GM12878 (cell line): ENCODE measurements at regions not wholly inside any gene's neighbourhood (a gene's known extent, or its start where the extent isn't known, plus 50 kb on each side); places are given as distances from the start of the nearest gene placed in this dataset.

Experiments
- CEBPB ChIP-seq, 2 experiments: fragments of 150-350 bp in 1 of 2; IDR thresholded peaks; 2 replicates each; pipeline ENCODE4 v1.6.1; 2012 to 2014; ENCODE audit warnings: low read depth in 2 of 2, low read length in 2 of 2, borderline replicate concordance in 1 of 2, inconsistent platforms in 1 of 2
- CTCF ChIP-seq, 3 experiments: IDR thresholded peaks in 2 of 3; conservative IDR thresholded peaks in 1 of 3; 2 replicates each; pipeline ENCODE4 v1.5.1; 2011; ENCODE audit warnings: low read depth in 3 of 3, low read length in 3 of 3, mild to moderate bottlenecking in 3 of 3, control low read depth in 2 of 3, moderate library complexity in 2 of 3, inconsistent platforms in 1 of 3, mixed read lengths in 1 of 3; ENCODE audit not compliant: control insufficient read depth in 2 of 3, insufficient read depth in 1 of 3; ENCODE audit errors: extremely low read depth in 1 of 3
- CUX1 ChIP-seq: IDR thresholded peaks from 2 replicates; pipeline ENCODE4 v1.6.1; 2012; ENCODE audit warnings: improper control_type of control experiment, low read depth, low read length; ENCODE audit not compliant: insufficient replicate concordance
- ELK1 ChIP-seq: IDR thresholded peaks from 2 replicates; pipeline ENCODE4 v1.6.1; 2012; ENCODE audit warnings: low read depth, low read length, improper control_type of control experiment
- POLR2A ChIP-seq: IDR thresholded peaks from 2 replicates; pipeline ENCODE4 v1.6.1; 2011; ENCODE audit warnings: low read depth, mild to moderate bottlenecking, low read length
- TCF12 ChIP-seq: IDR thresholded peaks from 2 replicates; pipeline ENCODE4 v1.6.1; 2011; ENCODE audit warnings: low read depth, mild to moderate bottlenecking, low read length
- USF2 ChIP-seq: IDR thresholded peaks from 2 replicates; pipeline ENCODE4 v1.6.1; 2011; ENCODE audit warnings: low read depth, low read length, improper control_type of control experiment, borderline replicate concordance
- ZBTB33 ChIP-seq: fragments of 450-650 bp; IDR thresholded peaks from 2 replicates; pipeline ENCODE4 v1.6.1; 2017; ENCODE audit warnings: mild to moderate bottlenecking

GRCh38 chr20:7010527-7010926 lies 243.0 kb downstream of the BMP2 start:
- TF ChIP-seq ELK1 (no peak), CTCF (IDR thresholded peaks at IDR 0.05 in 2 of 3, conservative IDR thresholded peaks at IDR 0.05 in 1 of 3; ENCODE audit: control insufficient read depth in 2 of 3, extremely low read depth in 1 of 3, insufficient read depth in 1 of 3, low read depth in 3 of 3, low read length in 3 of 3) (no peak), CUX1 (no peak), TCF12 (no peak), USF2 (no peak), CEBPB (IDR thresholded peaks at IDR 0.05; ENCODE audit: borderline replicate concordance in 1 of 2, low read depth in 2 of 2, low read length in 2 of 2) (no peak), ZBTB33 (no peak), POLR2A (no peak)
